HAP-1 (cell line): ENCODE measurements at regions not wholly inside any gene's neighbourhood (a gene's known extent, or its start where the extent isn't known, plus 50 kb on each side); places are given as distances from the start of the nearest gene placed in this dataset.
"Not testable (repeated sequence)": the region's sequence is repeated elsewhere in the genome, so short reads cannot be mapped to it uniquely, and the experiment has no call there.

Experiments used
- DNase-seq, 2 experiments: peaks; one replicate each; pipeline ENCODE4 v3.0.0-alpha.2; 2016 to 2020; ENCODE audit warnings: low spot score in 2 of 2
- H3K27me3 ChIP-seq: fragments of 250-450 bp; sonication (Bioruptor Pico); 2 replicates; pipeline ENCODE4 v1.5.1; 2020; ENCODE audit warnings: low read depth, mild to moderate bottlenecking, moderate library complexity
- H3K36me3 ChIP-seq: fragments of 250-450 bp; sonication (Bioruptor Pico); replicated peaks from 2 replicates; pipeline ENCODE4 v1.5.1; 2020; ENCODE audit warnings: mild to moderate bottlenecking
- H3K4me1 ChIP-seq: fragments of 250-450 bp; sonication (Bioruptor Pico); 2 replicates; pipeline ENCODE4 v1.5.1; 2020; ENCODE audit warnings: mild to moderate bottlenecking
- H3K4me3 ChIP-seq: fragments of 250-450 bp; sonication (Bioruptor Pico); 2 replicates; pipeline ENCODE4 v1.5.1; 2020; ENCODE audit warnings: mild to moderate bottlenecking, moderate library complexity
- H3K9me3 ChIP-seq: fragments of 250-450 bp; sonication (Bioruptor Pico); 2 replicates; pipeline ENCODE4 v1.5.1; 2020; ENCODE audit warnings: mild to moderate bottlenecking, moderate library complexity
- in situ Hi-C: fragments of 300-500 bp; cut with MboI; formaldehyde crosslinking; loops from 3 replicates; pipeline ENCODE4 v1.14.3; 2020; ENCODE audit warnings: low sequenced_read_pairs, inconsistent platforms, mixed read lengths

DNA sequence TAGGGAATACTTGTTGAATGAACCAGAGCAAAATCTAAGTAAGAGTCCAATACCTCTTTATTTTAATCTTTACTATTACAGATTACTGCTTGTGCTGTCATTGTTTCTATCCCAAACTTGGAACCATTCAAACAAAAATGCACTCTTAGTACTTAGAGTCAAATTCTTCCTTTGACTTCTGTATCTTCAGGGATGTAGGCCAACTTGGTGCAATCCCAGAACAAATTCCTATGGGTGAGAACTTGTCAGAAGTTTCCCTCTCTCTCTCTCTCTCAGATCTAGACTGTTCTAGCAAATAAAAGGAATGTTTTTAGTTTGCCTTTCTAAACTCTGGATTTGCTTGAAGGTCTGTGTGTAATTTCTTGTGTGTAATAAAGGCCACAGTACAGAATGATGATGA lies 329.0 kb upstream of the TMTC4 start:
- Histone ChIP-seq H3K9me3 (no peaks in the 10 kb centered on the region), H3K4me3 (no peak overlapping the region), H3K36me3 (no peaks in the 10 kb centered on the region), H3K27me3 (no peaks in the 10 kb centered on the region), H3K4me1 (no peaks in the 10 kb centered on the region; the same call in 1 of the 2 replicates)
- in situ Hi-C loops: no loop called here
- DNase-seq: no peak

DNA sequence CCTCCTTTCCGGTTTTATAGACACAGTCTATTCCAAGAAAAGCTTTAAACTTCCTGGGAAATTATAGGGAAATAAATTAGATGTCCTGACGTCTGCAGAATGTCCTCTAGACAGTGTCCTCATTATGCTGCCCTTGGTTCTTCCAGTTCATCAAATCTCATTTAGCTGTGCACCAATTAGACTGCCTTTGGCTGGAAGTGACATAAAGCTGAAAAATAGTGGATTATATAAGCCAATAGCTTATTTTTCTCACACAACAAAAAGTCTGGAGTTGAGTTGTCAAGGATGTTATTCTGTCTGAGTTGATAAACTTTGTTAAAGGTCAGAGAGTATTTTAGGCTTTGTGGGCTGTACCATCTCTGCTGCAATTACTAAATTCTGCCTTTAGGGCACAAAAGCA lies 314.8 kb upstream of the TMTC4 start:
- in situ Hi-C loops: no loop called here
- Histone ChIP-seq H3K4me1 (no peaks in the 10 kb centered on the region), H3K9me3 (no peaks in the 10 kb centered on the region), H3K4me3 (no peak overlapping the region), H3K27me3 (no peaks in the 10 kb centered on the region), H3K36me3 (no peaks in the 10 kb centered on the region)
- DNase-seq: no peak

DNA sequence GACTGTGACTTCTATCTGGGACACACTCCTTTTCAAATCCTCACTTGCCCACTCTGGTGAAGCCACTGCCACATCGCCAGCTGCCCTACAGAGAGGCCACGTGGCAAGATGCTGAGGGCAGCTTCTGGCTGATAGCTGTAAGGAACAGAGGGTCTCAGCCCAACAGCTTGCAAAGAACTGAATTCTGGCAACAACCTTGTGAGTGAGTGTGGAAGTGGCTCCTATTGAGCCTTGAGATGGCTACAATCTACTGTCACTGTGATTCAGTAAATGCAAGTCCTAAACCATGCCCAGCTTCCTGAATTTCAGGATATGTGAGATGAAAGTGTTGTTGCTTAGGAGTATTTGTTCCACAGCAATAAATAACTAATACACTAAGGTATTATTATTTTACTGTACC lies 314.3 kb upstream of the TMTC4 start:
- Histone ChIP-seq H3K4me1 (no peaks in the 10 kb centered on the region), H3K4me3 (no peak overlapping the region), H3K27me3 (no peaks in the 10 kb centered on the region), H3K9me3 (no peaks in the 10 kb centered on the region), H3K36me3 (no peaks in the 10 kb centered on the region)
- DNase-seq: no peak
- in situ Hi-C loops: no loop called here

DNA sequence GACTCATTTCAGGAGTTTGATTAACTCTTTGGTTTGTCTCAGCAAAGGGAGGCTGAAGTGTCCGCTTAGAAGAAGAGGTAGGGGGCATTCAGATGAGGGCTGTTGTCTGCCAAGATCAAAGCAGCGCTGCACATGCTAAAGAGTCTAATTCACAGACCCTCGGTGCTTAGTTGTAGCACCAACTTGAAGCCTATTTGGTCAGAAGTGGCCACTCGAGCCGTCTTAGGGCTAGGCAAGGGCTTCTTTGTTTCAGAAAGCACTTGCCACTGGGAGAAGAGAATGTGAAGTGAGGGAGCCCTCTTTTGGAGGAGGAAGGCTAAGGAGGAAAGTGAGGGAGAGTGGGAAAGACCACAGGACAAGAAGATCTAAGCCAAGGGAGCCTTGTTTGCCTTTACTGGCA lies 313.4 kb upstream of the TMTC4 start:
- in situ Hi-C loops: no loop called here
- Histone ChIP-seq H3K27me3 (no peaks in the 10 kb centered on the region), H3K9me3 (no peaks in the 10 kb centered on the region), H3K4me1 (no peaks in the 10 kb centered on the region), H3K4me3 (no peak overlapping the region), H3K36me3 (no peaks in the 10 kb centered on the region)
- no peak for DNase-seq

DNA sequence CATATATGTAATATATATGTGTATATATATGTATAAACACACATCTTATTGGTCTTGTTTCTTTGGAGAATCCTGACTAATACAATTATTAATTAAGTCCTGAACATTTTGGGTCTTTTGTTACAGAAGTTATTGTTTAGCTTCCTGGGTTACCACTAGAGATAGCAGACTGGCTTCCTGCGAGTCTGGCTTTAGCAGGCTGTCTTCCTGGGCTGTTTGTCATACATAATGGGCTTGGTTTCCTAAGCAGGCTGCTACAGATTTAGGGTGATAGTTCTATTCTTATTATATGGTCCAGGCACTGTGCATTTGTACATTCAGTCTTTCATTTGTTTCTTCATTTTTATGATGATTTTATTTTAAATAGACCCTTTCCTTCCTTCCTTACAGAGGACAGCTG lies 312.0 kb upstream of the TMTC4 start:
- H3K27me3 ChIP-seq: no peaks in the 10 kb centered on the region
- H3K4me3 ChIP-seq: no peak overlapping the region
- no peak for DNase-seq
- in situ Hi-C loops: no loop called here
- H3K4me1 ChIP-seq: no peaks in the 10 kb centered on the region
- no peaks in the 10 kb centered on the region for H3K36me3 ChIP-seq
- H3K9me3 ChIP-seq: no peaks in the 10 kb centered on the region

DNA sequence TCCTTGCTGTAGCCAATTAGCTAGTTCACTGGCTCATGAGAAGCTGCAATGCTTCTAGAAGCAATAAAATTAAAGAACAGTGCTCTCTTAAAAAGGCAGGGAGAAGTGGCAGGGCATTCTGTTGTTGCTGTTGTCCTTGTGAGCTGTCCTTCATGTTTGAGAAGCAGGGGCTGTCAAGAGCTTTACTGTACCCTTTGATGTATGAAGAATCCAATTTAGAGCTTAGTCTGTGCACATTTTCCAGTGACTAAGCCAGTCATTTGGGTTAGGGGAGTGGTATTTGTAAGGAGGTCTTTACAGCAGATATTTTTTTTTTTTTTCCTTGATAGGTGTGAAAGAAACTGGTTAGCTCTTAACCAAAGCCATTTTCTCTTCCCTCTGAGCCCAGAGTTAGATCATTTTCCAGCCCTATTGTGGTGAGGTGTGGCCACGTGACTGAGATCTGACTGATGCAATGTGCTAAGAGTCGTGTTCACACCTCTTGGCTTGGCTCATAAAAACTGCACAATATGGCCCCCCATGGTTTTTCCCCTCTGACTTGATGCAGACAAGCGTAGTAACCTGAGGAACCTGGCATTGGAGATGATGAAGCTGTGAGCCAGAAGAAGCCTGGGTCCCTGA lies 309.6 kb upstream of the TMTC4 start:
- Histone ChIP-seq H3K4me3 (no peak overlapping the region), H3K4me1 (no peaks in the 10 kb centered on the region), H3K36me3 (no peaks in the 10 kb centered on the region), H3K9me3 (no peaks in the 10 kb centered on the region), H3K27me3 (peaks cover 3% of the 10 kb centered on the region; the same call in 1 of the 2 replicates)
- in situ Hi-C loops: no loop called here
- DNase-seq: no peak

DNA sequence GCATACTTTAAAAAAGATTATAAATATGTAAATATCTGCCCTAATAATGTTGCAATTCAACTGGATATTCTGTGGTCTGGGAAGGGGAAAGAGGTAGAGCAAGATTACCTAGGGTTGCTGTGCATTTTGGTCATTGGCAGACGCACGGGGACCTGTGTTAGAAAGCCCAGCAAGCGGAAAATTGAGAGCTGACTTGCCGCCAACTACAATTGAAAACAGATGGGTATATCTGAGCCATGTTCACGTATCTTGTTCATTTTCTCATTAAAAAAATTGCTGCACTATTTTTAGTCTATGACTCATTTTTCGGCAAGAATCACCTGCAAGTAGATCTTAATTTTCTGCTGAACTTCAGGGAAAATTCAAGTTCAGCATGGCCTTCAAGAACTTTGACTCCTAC lies 308.5 kb upstream of the TMTC4 start:
- Histone ChIP-seq H3K27me3 (peaks cover 3% of the 10 kb centered on the region; the same call in 1 of the 2 replicates), H3K36me3 (no peaks in the 10 kb centered on the region), H3K4me3 (no peak overlapping the region), H3K4me1 (no peaks in the 10 kb centered on the region), H3K9me3 (no peaks in the 10 kb centered on the region)
- in situ Hi-C loops: no loop called here
- no peak for DNase-seq

DNA sequence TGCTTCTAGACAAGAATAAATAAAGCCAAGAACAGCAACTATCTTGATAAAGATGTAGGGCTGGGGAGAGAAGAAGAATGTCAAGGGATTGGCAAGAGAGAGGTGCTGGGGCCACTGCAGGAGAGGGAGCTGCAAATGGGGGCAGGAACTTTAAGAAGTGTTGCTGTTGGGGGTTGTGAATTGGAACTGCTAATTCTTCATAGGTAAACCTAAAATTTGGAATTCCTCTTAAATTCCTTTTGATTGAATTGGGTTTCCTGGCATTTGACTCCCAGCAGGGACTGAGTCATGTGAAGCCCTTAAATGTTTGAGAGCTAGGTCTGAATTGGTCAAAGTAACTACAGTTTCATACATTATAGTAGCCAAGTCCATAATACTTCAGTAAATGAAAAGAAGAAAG lies 305.6 kb upstream of the TMTC4 start:
- H3K36me3 ChIP-seq: no peaks in the 10 kb centered on the region
- peaks cover 3% of the 10 kb centered on the region; the same call in 1 of the 2 replicates for H3K27me3 ChIP-seq
- H3K4me1 ChIP-seq: no peaks in the 10 kb centered on the region
- no peak overlapping the region for H3K4me3 ChIP-seq
- no peak for DNase-seq
- no peaks in the 10 kb centered on the region for H3K9me3 ChIP-seq
- in situ Hi-C loops: no loop called here

DNA sequence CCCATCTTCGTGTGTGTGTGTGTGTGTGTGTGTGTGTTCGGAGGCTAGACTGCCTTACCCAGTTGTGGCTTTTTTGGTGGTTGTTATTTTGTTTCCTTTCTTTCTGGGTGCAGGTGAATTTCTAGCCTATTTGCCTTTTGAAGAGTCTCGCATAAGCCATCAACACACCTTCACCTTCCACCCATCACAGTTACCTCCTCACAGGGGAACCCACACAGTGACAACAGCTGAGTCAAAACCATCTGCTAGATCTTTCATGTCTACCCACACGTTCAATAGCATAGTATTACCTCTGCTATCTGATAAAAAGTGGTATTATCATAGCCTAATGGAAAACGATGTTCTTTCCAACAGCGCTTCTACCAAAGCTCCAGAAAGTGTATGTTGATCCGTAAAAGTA lies 303.2 kb upstream of the TMTC4 start:
- Histone ChIP-seq H3K27me3 (peaks cover 3% of the 10 kb centered on the region; the same call in 1 of the 2 replicates), H3K36me3 (no peaks in the 10 kb centered on the region), H3K4me3 (no peak overlapping the region), H3K9me3 (no peaks in the 10 kb centered on the region), H3K4me1 (no peaks in the 10 kb centered on the region)
- in situ Hi-C loops: no loop called here
- DNase-seq: no peak

DNA sequence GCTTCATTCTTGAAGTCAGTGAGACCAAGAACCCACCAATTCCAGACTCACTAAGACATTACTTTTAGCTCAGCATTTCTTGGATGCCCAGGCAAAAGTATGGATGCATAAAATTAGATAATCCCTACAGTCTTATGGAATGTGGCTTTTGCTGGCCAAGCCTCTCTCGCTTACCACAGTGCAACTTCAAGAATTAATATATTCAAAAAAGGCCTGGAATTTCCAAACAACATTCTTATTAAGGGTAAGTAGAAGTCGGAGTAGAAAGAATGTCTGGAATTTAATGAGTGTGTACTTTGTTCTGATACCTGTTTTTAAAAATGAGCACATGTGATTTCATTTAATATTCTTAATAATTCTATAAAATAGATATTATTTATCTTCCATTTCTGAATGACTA lies 302.4 kb upstream of the TMTC4 start:
- H3K4me1 ChIP-seq: no peaks in the 10 kb centered on the region
- DNase-seq: no peak
- H3K27me3 ChIP-seq: peaks cover 3% of the 10 kb centered on the region; the same call in 1 of the 2 replicates
- no peaks in the 10 kb centered on the region for H3K36me3 ChIP-seq
- in situ Hi-C loops: no loop called here
- H3K4me3 ChIP-seq: no peak overlapping the region
- H3K9me3 ChIP-seq: no peaks in the 10 kb centered on the region

DNA sequence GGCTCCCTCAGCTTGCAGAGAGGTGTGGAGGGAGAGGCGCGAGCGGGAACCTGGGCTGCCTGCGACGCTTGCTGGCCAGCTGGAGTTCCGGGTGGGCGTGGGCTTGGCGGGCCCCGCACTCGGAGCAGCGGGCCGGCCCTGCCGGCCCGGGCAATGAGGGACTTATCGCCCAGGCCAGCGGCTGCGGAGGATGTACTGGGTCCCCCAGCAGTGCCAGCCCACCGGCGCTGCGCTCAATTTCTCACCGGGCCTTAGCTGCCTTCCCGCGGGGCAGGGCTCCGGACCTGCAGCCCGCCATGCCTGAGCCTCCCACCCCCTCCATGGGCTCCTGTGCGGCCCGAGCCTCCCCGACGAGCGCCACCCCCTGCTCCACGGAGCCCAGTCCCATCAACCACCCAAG lies 301.1 kb upstream of the TMTC4 start:
- in situ Hi-C loops, H3K27me3 ChIP-seq, DNase-seq, H3K9me3 ChIP-seq, H3K36me3 ChIP-seq, H3K4me1 ChIP-seq, H3K4me3 ChIP-seq: not testable (repeated sequence)

DNA sequence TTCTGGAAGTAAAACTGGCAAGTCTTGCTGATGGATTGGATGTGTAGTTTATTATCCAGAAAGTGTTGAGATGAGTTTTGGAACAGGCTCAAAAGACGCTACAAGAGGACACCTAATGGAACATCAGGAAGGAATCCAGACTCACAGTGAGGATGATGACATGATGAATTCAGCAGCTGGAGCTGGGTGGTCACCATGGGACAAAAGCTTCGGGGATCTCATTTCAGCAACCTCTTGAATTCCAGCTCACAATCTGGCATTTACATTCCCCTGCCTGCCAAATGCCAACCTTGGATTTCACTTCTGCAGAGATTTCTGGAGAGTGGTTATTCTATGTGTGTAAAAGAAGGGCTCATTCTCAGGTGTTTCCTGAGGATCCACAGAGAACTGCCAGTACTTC lies 288.0 kb upstream of the TMTC4 start:
- no peak for DNase-seq
- in situ Hi-C loops: no loop called here
- Histone ChIP-seq H3K9me3 (no peaks in the 10 kb centered on the region), H3K4me3 (no peak overlapping the region), H3K4me1 (no peaks in the 10 kb centered on the region), H3K36me3 (no peaks in the 10 kb centered on the region), H3K27me3 (no peaks in the 10 kb centered on the region)

DNA sequence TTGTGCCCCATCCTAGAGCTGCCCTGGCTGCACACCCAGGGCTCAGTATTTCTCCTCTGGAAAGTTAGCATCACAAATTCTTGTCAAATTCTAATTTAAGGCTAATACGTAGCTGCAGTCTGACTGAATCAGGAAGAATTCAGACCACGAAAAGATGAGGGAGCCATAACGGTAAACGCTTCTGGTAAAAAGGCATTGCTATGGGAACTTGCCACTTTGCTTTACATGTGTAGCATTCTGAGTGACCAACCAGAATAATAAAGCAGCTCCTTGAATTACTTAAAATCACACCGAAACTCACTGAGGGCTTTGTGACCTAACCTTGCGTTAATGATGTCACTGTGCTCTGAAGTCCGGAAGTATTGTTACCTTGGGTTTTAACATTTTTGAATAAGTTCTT lies 286.6 kb upstream of the TMTC4 start:
- in situ Hi-C loops: no loop called here
- H3K9me3 ChIP-seq: no peaks in the 10 kb centered on the region
- no peaks in the 10 kb centered on the region for H3K36me3 ChIP-seq
- no peak overlapping the region for H3K4me3 ChIP-seq
- H3K27me3 ChIP-seq: no peaks in the 10 kb centered on the region
- DNase-seq: no peak
- H3K4me1 ChIP-seq: no peaks in the 10 kb centered on the region

DNA sequence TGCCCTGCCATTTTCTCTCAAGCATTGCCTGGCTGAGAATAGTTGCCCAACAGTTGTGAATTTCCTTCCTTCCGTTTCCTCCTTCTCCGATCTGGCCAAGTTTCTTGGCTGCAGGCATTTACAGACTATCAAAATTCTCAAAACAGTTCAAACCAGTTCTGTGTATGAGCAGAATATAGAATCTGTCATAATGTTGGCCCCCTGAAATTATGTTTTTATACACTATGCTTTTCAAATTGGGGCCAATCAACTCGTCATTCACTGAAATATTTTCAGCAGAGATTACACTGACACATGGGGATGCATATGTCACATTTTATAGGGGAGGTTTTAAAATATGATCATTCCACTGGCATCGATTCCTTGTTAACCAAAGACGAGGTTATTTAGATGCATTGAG lies 284.2 kb upstream of the TMTC4 start:
- Histone ChIP-seq H3K4me1 (no peaks in the 10 kb centered on the region), H3K4me3 (no peak overlapping the region), H3K36me3 (no peaks in the 10 kb centered on the region), H3K9me3 (no peaks in the 10 kb centered on the region), H3K27me3 (no peaks in the 10 kb centered on the region)
- in situ Hi-C loops: no loop called here
- no peak for DNase-seq

DNA sequence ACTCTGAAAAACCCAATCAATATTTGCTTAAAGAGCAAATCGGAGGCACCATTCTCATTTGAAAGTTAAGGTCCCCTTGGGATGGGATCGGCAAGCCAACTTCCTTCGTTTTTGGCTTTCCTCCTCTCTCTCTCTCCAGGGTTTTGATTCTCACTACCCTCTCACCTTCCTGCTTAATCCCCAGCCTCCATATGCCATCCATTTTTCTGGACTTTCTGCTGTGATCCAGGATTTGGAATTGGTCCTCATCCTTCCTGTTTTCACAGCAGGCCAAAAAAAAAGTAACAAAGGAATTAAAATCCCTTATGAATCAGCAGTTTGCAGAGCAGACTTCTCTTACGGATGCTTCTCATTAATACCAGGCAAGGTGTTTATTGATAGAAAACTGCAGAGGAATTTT lies 283.1 kb upstream of the TMTC4 start:
- H3K27me3 ChIP-seq: no peaks in the 10 kb centered on the region
- in situ Hi-C loops: no loop called here
- DNase-seq: no peak
- H3K36me3 ChIP-seq: no peaks in the 10 kb centered on the region
- H3K4me3 ChIP-seq: no peak overlapping the region
- H3K9me3 ChIP-seq: no peaks in the 10 kb centered on the region
- H3K4me1 ChIP-seq: no peaks in the 10 kb centered on the region
